CD4-positive, alpha-beta T cell treated with Interleukin-4 for 1 hour (primary cell): ENCODE measurements at regions not wholly inside any gene's neighbourhood (a gene's known extent, or its start where the extent isn't known, plus 50 kb on each side); places are given as distances from the start of the nearest gene placed in this dataset.
A peak's percentile ranks its signal among the peaks of the same experiment; 100 is the strongest.

Source experiments
- DNase-seq, 2 donors: peaks; one replicate each; pipeline ENCODE4 v3.0.0-alpha.2; 2020 to 2022

- no peak for DNase-seq
Observed at GRCh38 chr14:22088614-22089342, 415.2 kb upstream of the OR4E1 start.

GRCh38 chr14:22086131-22086530, 412.5 kb upstream of the OR4E1 start:
- DNase-seq = no peak

GRCh38 chr14:22084393-22085281, 411.0 kb upstream of the OR4E1 start:
- peak in 1 of 2 donors; percentile 61 for DNase-seq

GRCh38 chr14:22081337-22081736, 407.7 kb upstream of the OR4E1 start:
- no peak for DNase-seq

GRCh38 chr14:22079766-22080165, 406.1 kb upstream of the OR4E1 start:
- DNase-seq = no peak

- no peak for DNase-seq
Observed at GRCh38 chr14:22073801-22074200, 400.2 kb upstream of the OR4E1 start.

- peak; percentile 43 to 51 for DNase-seq
Observed at GRCh38 chr14:22071006-22071405, 397.4 kb upstream of the OR4E1 start.

- peak; percentile 51 to 61 for DNase-seq
Observed at GRCh38 chr14:22070119-22070982, 396.7 kb upstream of the OR4E1 start.

- DNase-seq = no peak
Observed at GRCh38 chr14:22065347-22065746, 391.7 kb upstream of the OR4E1 start.

- DNase-seq = no peak
Observed at GRCh38 chr14:22059201-22059600, 385.6 kb upstream of the OR4E1 start.

- no peak for DNase-seq
Observed at GRCh38 chr14:22052795-22053194, 379.2 kb upstream of the OR4E1 start.

- peak; percentile 47 to 73 for DNase-seq
Observed at GRCh38 chr14:22047115-22047514, 373.5 kb upstream of the OR4E1 start.

- no peak for DNase-seq
Observed at GRCh38 chr14:22046063-22046462, 372.4 kb upstream of the OR4E1 start.

GRCh38 chr14:22044193-22044592, 370.6 kb upstream of the OR4E1 start:
- DNase-seq = no peak

GRCh38 chr14:22040781-22041125, 367.1 kb upstream of the OR4E1 start:
- no peak for DNase-seq

GRCh38 chr14:22039938-22040780, 366.5 kb upstream of the OR4E1 start:
- DNase-seq = peak; percentile 36 to 63

- no peak for DNase-seq
Observed at GRCh38 chr14:22036541-22037239, 363.1 kb upstream of the OR4E1 start.

- no peak for DNase-seq
Observed at GRCh38 chr14:22026527-22026926, 352.9 kb upstream of the OR4E1 start.

GRCh38 chr14:22025879-22026278, 352.3 kb upstream of the OR4E1 start:
- DNase-seq = no peak

- DNase-seq = no peak
Observed at GRCh38 chr14:22024137-22024536, 350.5 kb upstream of the OR4E1 start.

- no peak for DNase-seq
Observed at GRCh38 chr14:22018890-22019289, 345.3 kb upstream of the OR4E1 start.

- no peak for DNase-seq
Observed at GRCh38 chr14:22012452-22012851, 338.8 kb upstream of the OR4E1 start.
